IMR-90 (cell line): ENCODE measurements at regions not wholly inside any gene's neighbourhood (a gene's known extent, or its start where the extent isn't known, plus 50 kb on each side); places are given as distances from the start of the nearest gene placed in this dataset.

Experiments used
- MAFK ChIP-seq: IDR thresholded peaks from 2 replicates; pipeline ENCODE4 v1.6.1; 2012; ENCODE audit warnings: low read depth, low read length, improper control_type of control experiment
- MXI1 ChIP-seq: IDR thresholded peaks from 2 replicates; pipeline ENCODE4 v1.6.1; 2012; ENCODE audit warnings: low read depth, mild to moderate bottlenecking, low read length, moderate library complexity, borderline replicate concordance
- POLR2A ChIP-seq: IDR thresholded peaks from 2 replicates; pipeline ENCODE4 v1.6.1; 2012; ENCODE audit warnings: mild to moderate bottlenecking, low read depth, low read length
- RFX5 ChIP-seq: IDR thresholded peaks from 2 replicates; pipeline ENCODE4 v1.8.0; 2012; ENCODE audit warnings: low read depth, mild to moderate bottlenecking, low read length, moderate library complexity
- SMC3 ChIP-seq: fragments of 150-350 bp; IDR thresholded peaks from 2 replicates; pipeline ENCODE4 v1.6.1; 2016; ENCODE audit warnings: low read depth, mild to moderate bottlenecking, antibody characterized with exemption, low read length, moderate library complexity
- TF ChIP-seq, protein P1 (sequence below): conservative IDR thresholded peaks from 2 replicates; pipeline ENCODE4 v1.5.1; 2012; ENCODE audit warnings: mild to moderate bottlenecking, low read depth, low read length, improper control_type of control experiment

DNA sequence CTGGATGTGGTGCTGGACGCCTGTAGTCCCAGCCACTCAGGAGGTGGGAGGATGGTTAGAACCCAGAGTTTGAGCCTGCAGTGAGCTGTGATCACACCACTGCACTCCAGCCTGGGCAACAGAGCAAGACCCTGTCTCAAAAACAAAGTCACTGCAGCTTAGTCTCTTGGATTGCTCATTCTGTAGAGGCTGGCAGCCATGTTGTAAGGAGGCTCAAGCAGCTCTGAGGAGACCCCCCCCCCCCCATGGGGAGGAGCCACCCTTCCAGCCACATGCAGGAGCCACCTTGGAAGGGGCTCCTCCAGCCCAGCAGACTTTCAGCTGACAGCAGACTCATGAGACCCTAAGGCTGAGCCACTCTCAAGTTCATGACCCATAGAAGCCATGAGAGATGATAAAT is 68.4 kb downstream of the FOXL3 start:
- TF ChIP-seq, protein P1, sequence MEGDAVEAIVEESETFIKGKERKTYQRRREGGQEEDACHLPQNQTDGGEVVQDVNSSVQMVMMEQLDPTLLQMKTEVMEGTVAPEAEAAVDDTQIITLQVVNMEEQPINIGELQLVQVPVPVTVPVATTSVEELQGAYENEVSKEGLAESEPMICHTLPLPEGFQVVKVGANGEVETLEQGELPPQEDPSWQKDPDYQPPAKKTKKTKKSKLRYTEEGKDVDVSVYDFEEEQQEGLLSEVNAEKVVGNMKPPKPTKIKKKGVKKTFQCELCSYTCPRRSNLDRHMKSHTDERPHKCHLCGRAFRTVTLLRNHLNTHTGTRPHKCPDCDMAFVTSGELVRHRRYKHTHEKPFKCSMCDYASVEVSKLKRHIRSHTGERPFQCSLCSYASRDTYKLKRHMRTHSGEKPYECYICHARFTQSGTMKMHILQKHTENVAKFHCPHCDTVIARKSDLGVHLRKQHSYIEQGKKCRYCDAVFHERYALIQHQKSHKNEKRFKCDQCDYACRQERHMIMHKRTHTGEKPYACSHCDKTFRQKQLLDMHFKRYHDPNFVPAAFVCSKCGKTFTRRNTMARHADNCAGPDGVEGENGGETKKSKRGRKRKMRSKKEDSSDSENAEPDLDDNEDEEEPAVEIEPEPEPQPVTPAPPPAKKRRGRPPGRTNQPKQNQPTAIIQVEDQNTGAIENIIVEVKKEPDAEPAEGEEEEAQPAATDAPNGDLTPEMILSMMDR = no peak
- TF ChIP-seq SMC3 (no peak), RFX5 (no peak), POLR2A (no peak), MXI1 (no peak), MAFK (no peak)
